DOHH2 (cell line): ENCODE measurements at regions not wholly inside any gene's neighbourhood (a gene's known extent, or its start where the extent isn't known, plus 50 kb on each side); places are given as distances from the start of the nearest gene placed in this dataset.

Experiments used
- EZH2phosphoT487 ChIP-seq: fragments of 200-600 bp; sonication (generic); IDR thresholded peaks from 2 replicates; pipeline ENCODE4 v1.6.1; 2017; ENCODE audit warnings: borderline replicate concordance, mild to moderate bottlenecking, antibody characterized with exemption, low read length, moderate library complexity, mixed read lengths
- TF ChIP-seq, protein P1 (sequence below): fragments of 200-600 bp; sonication (generic); IDR thresholded peaks from one replicate; pipeline ENCODE4 v1.5.1; 2014; ENCODE audit warnings: antibody characterized with exemption, mild to moderate bottlenecking, low read depth, low read length; ENCODE audit not compliant: poor library complexity, severe bottlenecking

DNA sequence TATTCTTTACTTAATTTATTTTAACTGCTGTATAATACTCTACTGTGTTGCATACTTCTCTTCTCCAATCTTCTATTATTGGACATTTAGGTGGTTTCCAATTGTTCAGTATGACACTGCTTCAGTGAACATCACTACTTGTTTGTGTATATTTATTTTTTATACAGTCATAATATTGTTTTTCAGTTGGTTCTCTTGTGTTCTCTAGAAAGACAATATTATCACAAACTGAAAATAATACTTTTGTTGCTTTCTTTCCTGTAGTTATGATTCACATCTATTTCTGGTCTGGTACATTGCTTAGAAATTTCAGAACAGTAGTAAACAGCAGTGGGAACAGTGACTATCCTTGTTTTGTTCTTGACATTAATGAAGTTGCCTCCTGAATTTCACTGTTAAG, 62.8 kb upstream of the GTSF1L start:
- TF ChIP-seq, protein P1, sequence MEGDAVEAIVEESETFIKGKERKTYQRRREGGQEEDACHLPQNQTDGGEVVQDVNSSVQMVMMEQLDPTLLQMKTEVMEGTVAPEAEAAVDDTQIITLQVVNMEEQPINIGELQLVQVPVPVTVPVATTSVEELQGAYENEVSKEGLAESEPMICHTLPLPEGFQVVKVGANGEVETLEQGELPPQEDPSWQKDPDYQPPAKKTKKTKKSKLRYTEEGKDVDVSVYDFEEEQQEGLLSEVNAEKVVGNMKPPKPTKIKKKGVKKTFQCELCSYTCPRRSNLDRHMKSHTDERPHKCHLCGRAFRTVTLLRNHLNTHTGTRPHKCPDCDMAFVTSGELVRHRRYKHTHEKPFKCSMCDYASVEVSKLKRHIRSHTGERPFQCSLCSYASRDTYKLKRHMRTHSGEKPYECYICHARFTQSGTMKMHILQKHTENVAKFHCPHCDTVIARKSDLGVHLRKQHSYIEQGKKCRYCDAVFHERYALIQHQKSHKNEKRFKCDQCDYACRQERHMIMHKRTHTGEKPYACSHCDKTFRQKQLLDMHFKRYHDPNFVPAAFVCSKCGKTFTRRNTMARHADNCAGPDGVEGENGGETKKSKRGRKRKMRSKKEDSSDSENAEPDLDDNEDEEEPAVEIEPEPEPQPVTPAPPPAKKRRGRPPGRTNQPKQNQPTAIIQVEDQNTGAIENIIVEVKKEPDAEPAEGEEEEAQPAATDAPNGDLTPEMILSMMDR = no peak
- no peak for TF ChIP-seq EZH2phosphoT487
